Mesothelial cell of epicardium (in vitro differentiated cells): ENCODE measurements at regions not wholly inside any gene's neighbourhood (a gene's known extent, or its start where the extent isn't known, plus 50 kb on each side); places are given as distances from the start of the nearest gene placed in this dataset.

Experiments used
- DNase-seq, 2 experiments: peaks; one replicate each; pipeline ENCODE4 v3.0.0; 2021; ENCODE audit warnings: low spot score in 2 of 2; ENCODE audit not compliant: unreplicated experiment in 2 of 2
- H3K27ac Mint-ChIP-seq: 2 replicates; pipeline ENCODE4 v1.8.0; 2021; ENCODE audit warnings: mixed read lengths
- H3K27me3 Mint-ChIP-seq: 2 replicates; pipeline ENCODE4 v1.8.0; 2021; ENCODE audit warnings: low read depth, mixed read lengths
- H3K36me3 Mint-ChIP-seq: 2 replicates; pipeline ENCODE4 v1.8.0; 2021; ENCODE audit warnings: mixed read lengths
- H3K4me1 Mint-ChIP-seq: 2 replicates; pipeline ENCODE4 v1.8.0; 2021; ENCODE audit warnings: mixed read lengths
- H3K4me3 Mint-ChIP-seq: 2 replicates; pipeline ENCODE4 v1.8.0; 2021; ENCODE audit warnings: mild to moderate bottlenecking, moderate library complexity, mixed read lengths
- H3K9me3 Mint-ChIP-seq: 2 replicates; pipeline ENCODE4 v1.8.0; 2021; ENCODE audit warnings: mixed read lengths
- TF ChIP-seq, protein P1 (sequence below): fragments of 200-600 bp; sonication (generic); IDR thresholded peaks from one replicate; pipeline ENCODE4 v1.5.0; 2021; ENCODE audit warnings: antibody characterized with exemption; ENCODE audit not compliant: unreplicated experiment

GRCh38 chr18:11296946-11297345 lies 147.6 kb upstream of the PIEZO2 start:
- no peak for DNase-seq
- H3K27me3 Mint-ChIP-seq: no peaks in the 10 kb centered on the region
- H3K27ac Mint-ChIP-seq: no peak overlapping the region
- peaks cover 7% of the 10 kb centered on the region for H3K36me3 Mint-ChIP-seq
- H3K4me1 Mint-ChIP-seq: peaks cover 17% of the 10 kb centered on the region
- peaks cover 26% of the 10 kb centered on the region for H3K9me3 Mint-ChIP-seq
- H3K4me3 Mint-ChIP-seq: no peak overlapping the region
- TF ChIP-seq, protein P1, sequence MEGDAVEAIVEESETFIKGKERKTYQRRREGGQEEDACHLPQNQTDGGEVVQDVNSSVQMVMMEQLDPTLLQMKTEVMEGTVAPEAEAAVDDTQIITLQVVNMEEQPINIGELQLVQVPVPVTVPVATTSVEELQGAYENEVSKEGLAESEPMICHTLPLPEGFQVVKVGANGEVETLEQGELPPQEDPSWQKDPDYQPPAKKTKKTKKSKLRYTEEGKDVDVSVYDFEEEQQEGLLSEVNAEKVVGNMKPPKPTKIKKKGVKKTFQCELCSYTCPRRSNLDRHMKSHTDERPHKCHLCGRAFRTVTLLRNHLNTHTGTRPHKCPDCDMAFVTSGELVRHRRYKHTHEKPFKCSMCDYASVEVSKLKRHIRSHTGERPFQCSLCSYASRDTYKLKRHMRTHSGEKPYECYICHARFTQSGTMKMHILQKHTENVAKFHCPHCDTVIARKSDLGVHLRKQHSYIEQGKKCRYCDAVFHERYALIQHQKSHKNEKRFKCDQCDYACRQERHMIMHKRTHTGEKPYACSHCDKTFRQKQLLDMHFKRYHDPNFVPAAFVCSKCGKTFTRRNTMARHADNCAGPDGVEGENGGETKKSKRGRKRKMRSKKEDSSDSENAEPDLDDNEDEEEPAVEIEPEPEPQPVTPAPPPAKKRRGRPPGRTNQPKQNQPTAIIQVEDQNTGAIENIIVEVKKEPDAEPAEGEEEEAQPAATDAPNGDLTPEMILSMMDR: no peak

- no peak for DNase-seq
- H3K9me3 Mint-ChIP-seq: no peaks in the 10 kb centered on the region
- H3K4me3 Mint-ChIP-seq: no peak overlapping the region
- TF ChIP-seq, protein P1: no peak
- no peaks in the 10 kb centered on the region for H3K27me3 Mint-ChIP-seq
- peaks cover 36% of the 10 kb centered on the region for H3K4me1 Mint-ChIP-seq
- no peak overlapping the region for H3K27ac Mint-ChIP-seq
- H3K36me3 Mint-ChIP-seq: no peaks in the 10 kb centered on the region
Measured at GRCh38 chr18:11293794-11294193, 144.4 kb upstream of the PIEZO2 start.

- Mint-ChIP-seq H3K4me1 (peaks cover 41% of the 10 kb centered on the region), H3K9me3 (no peaks in the 10 kb centered on the region), H3K27me3 (no peaks in the 10 kb centered on the region), H3K4me3 (no peak overlapping the region), H3K27ac (peak overlapping the region; percentile 10), H3K36me3 (no peaks in the 10 kb centered on the region)
- TF ChIP-seq, protein P1: no peak
- DNase-seq: no peak
Measured at GRCh38 chr18:11290786-11291185, 141.4 kb upstream of the PIEZO2 start.

DNA sequence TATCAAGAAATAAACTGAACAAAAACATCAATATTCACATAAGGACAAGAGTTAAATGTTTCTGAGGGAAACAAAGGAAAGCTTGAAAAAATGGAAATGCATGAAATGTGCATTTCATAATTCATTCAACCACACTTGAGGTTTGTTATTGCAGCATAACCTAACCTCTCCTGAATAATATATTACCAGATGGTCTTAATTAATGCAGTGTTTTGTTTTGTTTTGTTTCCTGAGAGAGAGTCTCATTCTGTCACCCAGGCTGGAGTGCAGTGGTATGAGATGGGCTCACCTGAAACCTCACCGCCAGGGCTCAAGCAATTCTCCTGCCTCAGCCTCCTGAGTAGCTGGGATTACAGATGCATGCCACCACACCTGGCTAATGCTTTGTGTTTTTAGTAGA lies 139.9 kb upstream of the PIEZO2 start:
- Mint-ChIP-seq H3K27me3 (no peaks in the 10 kb centered on the region), H3K9me3 (no peaks in the 10 kb centered on the region), H3K4me1 (peaks cover 45% of the 10 kb centered on the region), H3K27ac (no peak overlapping the region), H3K4me3 (no peak overlapping the region), H3K36me3 (no peaks in the 10 kb centered on the region)
- TF ChIP-seq, protein P1: no peak
- DNase-seq: no peak

- no peaks in the 10 kb centered on the region for H3K27me3 Mint-ChIP-seq
- peaks cover 52% of the 10 kb centered on the region for H3K4me1 Mint-ChIP-seq
- H3K36me3 Mint-ChIP-seq: no peaks in the 10 kb centered on the region
- no peak overlapping the region for H3K4me3 Mint-ChIP-seq
- H3K9me3 Mint-ChIP-seq: no peaks in the 10 kb centered on the region
- TF ChIP-seq, protein P1: no peak
- no peak overlapping the region for H3K27ac Mint-ChIP-seq
- DNase-seq: no peak
Measured at GRCh38 chr18:11288401-11288800, 139.0 kb upstream of the PIEZO2 start.

DNA sequence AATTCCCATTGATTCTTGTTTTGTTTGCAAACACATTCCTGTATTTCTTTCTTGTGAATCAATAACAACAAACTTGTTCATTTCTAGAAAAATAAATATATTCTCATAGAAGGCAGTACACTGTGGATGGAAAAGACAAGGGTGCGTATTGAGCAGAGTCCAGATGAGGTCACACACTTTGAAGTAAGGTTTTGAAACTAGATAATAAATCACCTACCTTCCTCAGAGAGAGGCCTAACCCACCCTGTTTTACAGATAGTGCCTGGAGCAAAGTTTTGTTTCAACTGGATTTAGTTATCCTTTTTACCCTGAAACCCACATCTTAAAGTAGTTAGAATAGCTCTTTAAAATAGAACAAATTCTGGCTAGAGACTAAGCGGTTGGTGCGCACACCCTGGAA lies 137.1 kb upstream of the PIEZO2 start:
- peaks cover 4% of the 10 kb centered on the region for H3K9me3 Mint-ChIP-seq
- no peaks in the 10 kb centered on the region for H3K36me3 Mint-ChIP-seq
- H3K4me3 Mint-ChIP-seq: no peak overlapping the region
- H3K27me3 Mint-ChIP-seq: no peaks in the 10 kb centered on the region
- no peak overlapping the region for H3K27ac Mint-ChIP-seq
- H3K4me1 Mint-ChIP-seq: peaks cover 37% of the 10 kb centered on the region
- TF ChIP-seq, protein P1: no peak
- no peak for DNase-seq
